NCI-H2196 treated with DMSO at 0.1 percent for 48 hours (cell line): ENCODE measurements at regions not wholly inside any gene's neighbourhood (a gene's known extent, or its start where the extent isn't known, plus 50 kb on each side); places are given as distances from the start of the nearest gene placed in this dataset.
A peak's percentile ranks its signal among the peaks of the same experiment; 100 is the strongest.
"Not testable (repeated sequence)": the region's sequence is repeated elsewhere in the genome, so short reads cannot be mapped to it uniquely, and the experiment has no call there.

Experiments used
- DNase-seq: peaks from one replicate; lab custom pipeline; 2025; ENCODE audit not compliant: unreplicated experiment; lab: John Stamatoyannopoulos, UW

- no peak for DNase-seq
Measured at GRCh38 chr2:207216457-207216856, 50.7 kb upstream of the KLF7 start.

- no peak for DNase-seq
Measured at GRCh38 chr2:207217442-207217841, 51.7 kb upstream of the KLF7 start.

- DNase-seq: no peak
Measured at GRCh38 chr2:207219081-207219630, 53.4 kb upstream of the KLF7 start.

DNA sequence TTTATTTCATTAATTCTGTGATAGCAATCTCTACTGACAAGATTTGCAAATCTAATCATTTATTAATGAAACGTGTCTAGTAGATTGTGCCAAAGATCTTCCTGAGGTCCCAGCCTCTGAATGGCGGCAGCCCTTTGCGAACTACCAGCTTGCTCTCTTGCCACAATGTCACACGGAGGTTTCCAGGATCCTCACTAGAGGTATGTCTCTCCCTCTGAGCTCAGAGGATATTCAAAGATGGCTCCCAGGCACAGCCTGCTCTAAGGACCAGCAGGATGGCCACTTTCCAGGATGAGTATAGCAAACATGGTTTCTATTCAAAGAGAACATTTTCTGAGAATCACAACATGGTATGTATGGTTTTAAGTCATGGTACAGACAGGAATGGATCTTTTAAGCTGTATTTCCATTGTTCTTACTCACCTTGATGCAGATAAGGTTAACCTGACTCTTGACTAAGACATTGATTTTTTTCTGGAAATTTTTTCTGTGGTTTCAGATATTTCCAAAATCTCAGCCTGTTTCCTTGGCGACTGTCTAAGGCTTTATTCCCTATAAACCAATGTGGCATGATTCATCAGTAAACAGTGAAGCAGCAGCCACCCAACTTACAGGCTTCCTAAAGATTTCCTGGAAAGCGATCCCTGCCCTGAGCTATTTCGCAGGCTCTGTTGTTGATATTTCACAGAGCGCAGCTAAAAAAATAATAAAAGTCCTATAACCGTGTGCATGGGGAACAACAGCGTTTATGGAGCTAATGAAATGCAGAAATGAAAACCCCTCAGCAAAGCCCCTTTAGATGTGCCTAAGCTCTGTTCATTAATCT is 54.1 kb upstream of the KLF7 start:
- no peak for DNase-seq

DNA sequence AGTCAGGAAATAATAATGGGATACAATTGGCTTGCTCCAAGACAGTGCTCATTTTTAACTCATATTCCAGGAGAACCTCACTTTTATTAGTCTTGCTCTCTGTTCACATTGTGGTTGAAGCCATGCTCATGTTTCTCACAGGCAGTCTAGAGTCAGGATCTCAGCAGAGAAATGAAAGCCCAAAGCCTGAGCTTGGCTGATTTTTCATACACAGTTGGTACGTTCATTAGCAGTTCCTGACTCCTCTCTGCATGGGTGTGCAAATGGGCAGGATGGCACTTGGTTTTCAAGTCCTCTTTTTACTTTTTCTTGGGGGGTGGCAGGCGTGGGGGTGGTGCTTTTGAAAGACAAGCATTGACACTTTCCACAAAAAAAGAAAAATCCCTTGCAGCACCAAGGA is 56.0 kb upstream of the KLF7 start:
- DNase-seq: no peak

DNA sequence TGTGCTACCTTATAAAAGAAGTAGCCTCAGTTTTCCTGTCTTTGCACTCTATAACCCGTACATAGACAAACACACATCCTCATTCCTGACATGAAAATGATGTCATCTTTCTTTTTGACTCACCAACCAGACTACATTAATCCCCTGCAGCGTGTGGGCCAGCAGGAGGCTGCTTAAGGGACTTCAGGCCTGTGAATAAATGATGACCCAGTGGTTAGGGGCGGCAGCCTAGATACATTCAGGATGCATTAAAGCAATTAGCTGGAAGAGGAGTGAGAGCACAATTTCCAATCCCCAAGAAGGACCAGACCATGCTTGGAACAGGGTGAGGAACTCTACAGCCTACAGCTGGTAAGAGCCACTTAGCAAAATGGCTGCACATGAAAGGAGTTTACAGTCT is 57.3 kb upstream of the KLF7 start:
- DNase-seq: no peak

DNA sequence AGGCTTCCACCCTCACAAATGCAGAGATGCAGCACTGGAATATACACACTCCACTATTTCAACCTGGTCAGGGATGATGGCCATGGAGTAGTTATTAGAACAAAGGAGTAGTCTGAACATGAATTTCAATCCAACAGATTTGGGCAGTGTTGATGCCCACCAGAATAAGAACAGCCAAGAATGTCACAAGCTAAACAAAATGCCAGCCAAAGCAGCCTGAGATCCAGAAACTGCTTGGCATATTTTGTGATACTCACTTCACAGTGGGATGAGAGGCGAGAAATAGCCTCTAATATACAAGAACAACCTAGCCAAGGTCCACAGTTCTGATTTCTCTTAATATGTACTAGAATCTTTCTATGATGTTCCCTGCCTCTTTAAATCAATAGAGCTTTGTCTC is 58.6 kb upstream of the KLF7 start:
- DNase-seq: no peak

DNA sequence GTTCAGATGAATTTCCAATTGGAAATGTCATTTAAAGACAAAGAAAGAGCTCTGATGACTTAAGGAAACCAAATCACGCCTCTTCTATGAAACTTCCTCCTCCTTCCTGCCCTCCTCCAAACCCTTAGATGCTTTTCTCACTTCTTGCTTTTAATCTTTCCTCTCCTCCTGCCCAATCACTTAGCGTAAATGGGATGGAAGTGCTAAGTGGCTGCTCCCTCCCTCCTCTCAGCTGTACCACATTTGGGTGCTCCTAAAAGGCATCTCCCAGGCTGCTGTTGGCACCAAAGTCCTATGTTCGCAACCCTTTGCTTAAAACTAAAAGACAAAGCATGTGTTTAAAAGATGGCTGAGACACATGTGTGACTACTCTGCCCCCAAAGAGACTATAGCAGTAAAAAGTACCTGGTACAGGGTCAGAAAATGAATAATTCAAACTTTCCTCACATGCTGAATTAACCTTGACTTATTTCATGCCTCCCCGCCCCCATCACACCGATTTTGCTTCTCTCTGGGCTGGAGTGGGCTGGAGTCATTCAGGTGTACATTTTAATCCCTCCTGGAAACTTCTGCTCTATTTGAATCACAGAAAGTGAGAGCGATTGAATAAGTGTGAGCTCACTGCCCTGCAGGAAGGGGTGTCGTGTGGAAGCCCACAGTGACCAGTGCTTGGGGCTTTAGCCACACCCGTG is 59.2 kb upstream of the KLF7 start:
- DNase-seq: no peak

GRCh38 chr2:207225773-207226172 is 60.0 kb upstream of the KLF7 start:
- no peak for DNase-seq

GRCh38 chr2:207226243-207226642 is 60.5 kb upstream of the KLF7 start:
- DNase-seq: no peak

DNA sequence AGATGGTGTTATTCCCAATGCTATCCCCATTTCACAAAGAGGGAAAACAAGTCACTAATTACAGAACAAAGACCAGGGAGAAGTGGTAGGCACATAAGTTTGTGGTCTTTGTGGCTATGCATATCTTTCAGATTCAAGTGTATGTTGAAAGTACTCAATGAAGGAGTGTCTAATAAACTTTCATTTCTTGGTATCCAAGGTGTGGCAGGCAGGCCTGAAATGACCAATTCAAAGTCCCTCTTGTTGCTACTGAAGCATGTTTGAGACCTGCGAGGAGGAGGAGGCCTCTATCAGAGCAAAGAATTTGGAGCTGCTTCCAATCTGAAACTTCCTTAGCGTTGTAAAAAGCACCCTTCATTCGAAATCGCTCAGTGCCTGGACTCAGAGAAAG is 60.9 kb upstream of the KLF7 start:
- no peak for DNase-seq

DNA sequence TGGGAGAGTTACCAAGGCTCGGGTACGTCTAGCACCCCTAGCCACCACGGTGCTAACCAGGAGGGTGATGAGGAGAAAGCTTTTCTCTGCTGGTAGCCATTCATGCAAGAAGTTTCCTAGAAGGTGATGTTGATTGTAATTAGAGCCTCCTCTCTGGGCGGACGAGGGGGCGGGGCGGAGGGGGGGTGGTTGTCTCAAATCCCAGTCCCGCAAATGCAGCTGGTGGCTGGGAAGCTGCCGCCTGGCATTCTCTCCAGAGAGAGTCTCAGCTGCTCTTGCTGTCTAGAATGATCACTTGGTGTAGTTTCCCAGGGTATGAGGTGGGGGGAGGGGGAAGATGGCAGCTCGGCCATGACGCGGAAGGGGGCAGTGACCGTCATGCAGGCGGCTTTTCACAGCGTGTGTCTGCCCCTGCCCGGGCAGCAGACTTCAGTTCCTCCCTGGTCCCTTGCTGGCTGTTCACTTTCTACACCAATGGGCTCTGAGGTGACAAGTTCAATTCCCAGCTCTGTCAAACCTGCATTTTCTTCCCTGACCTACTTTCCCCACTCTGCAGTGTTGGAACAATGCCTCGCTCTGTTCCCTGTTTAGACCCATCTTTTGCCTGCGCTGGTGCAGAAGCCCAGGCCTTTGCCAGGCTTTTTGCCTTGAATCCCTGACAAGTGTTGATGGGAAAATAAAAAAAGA is 61.5 kb upstream of the KLF7 start:
- DNase-seq: peak; percentile 14

DNA sequence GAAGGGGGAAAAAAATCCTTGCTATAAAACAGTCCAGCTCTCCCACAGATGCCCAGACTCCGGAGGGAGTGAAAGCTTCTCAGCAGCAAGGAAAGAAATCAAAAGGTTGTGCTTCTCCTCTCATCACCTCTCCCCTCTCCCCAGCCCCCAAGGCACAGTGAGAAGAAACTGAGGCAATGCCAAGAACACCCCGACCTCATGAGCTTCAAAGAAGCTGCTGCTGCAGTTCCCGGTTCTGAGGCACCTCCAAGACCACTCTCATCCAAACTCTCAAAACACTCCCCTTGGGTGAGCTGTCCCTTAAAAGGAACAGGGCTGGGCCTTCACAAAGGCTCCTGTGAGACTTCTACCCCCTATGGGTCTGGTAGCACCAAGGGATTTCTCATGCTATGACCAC is 62.0 kb upstream of the KLF7 start:
- no peak for DNase-seq

DNA sequence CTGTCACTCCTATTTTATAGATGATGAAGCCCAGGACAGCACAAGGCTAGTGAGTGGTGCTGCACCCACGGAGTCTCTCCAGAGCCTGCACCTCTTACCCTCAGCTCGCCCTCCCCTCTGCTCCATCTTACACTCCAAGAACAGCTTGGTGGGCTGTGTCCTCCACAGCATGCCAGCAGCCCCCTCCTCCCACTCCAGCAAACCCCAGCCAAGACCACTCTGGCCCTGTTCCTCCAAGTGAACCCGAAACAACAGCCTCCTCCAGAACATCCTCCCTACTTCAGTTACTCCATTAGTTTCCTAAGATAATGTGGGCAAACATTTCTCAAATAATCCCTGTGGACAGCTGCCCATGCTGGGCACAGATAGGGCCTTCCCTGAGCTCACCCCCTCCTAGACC is 62.7 kb upstream of the KLF7 start:
- DNase-seq: no peak

GRCh38 chr2:207229161-207229560 is 63.4 kb upstream of the KLF7 start:
- DNase-seq: no peak

GRCh38 chr2:207230261-207231105 is 64.7 kb upstream of the KLF7 start:
- no peak for DNase-seq

DNA sequence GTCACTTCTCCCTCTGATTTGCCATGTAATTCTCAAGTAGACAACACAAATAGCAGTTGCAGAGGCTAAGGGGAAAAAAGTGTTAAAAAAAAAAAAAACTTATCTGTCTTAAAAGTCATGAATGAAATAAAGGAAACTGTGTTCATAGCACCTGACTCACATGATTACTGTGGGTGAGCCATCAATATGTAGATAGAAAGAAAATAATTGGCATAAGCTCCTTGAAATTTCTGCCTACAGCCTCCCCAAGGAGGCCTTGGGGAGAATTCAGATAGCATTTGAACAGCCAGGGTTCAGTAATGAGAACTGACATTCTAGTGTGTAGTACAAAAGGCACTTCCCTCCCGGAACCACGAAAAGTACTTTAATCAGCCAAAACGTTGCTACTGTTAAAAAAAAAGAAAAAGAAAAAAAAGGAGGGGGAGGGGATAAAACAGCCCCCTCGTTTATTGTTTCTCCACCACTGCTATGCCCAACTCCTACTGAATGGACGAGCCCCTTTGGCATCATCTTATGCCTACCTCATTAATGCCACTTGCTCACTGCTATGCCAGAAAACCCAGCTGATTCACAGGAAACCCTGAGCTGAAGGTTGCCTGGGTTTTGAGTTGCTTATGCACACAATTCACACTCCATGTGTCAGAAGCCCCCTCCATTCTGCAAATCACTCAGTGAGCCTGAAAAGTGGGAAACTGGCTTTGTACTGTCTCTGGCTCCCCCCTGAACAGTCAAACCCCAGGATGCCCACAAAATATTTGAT is 65.5 kb upstream of the KLF7 start:
- no peak for DNase-seq

- no peak for DNase-seq
Measured at GRCh38 chr2:207231967-207232366, 66.2 kb upstream of the KLF7 start.

GRCh38 chr2:207233141-207233540 is 67.4 kb upstream of the KLF7 start:
- not testable (repeated sequence) for DNase-seq

DNA sequence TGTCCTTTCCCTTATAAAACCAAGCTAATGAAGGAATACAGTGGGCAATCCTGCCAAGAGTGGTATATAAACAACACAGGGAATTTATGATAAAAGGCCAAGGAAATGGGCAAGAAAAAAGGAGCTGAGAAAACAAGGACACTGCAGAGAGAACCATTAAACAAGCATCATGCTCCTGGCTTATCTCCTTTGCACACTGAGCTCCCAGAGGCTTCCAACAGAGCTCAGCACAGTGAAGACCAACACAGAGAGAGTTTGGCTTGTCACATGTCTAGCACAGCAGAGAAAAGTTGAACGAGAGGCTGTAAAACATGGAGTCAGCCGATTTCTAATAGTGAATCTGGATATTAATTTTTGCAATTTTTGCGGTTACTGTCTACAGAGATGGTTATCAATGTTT is 68.0 kb upstream of the KLF7 start:
- DNase-seq: no peak
